HepG2 (cell line): ENCODE measurements at regions not wholly inside any gene's neighbourhood (a gene's known extent, or its start where the extent isn't known, plus 50 kb on each side); places are given as distances from the start of the nearest gene placed in this dataset.
A peak's percentile ranks its signal among the peaks of the same experiment; 100 is the strongest.

Source experiments
- ATAC-seq: fragments of 200-7000 bp; cut with Tn5 transposase; 3 replicates; pipeline ENCODE4 v1.9.1; 2020; ENCODE audit warnings: mild to moderate bottlenecking, moderate library complexity
- BruUV-seq: library from RNA; stranded (reverse); fragments of 400-500 nt; replicated peaks from 2 replicates; lab custom pipeline; 2021; lab: Mats Ljungman, UMichigan
- CTCF ChIA-PET: fragments of 300-600 bp; formaldehyde crosslinking; extraction: SDS; loops from one replicate; lab custom pipeline; 2021; ENCODE audit warnings: low total read pairs, inconsistent platforms, low intra/inter-chr PET ratio; lab: Yijun Ruan, JAX
- POLR2A ChIA-PET: fragments of 350-600 bp; sonication (Branson Sonifier 250); formaldehyde crosslinking; loops from one replicate; lab custom pipeline; 2020; ENCODE audit warnings: antibody characterized with exemption, inconsistent platforms; lab: Yijun Ruan, JAX
- DNase-seq: peaks from one replicate; pipeline ENCODE4 v3.0.0-alpha.2; 2015; ENCODE audit warnings: low spot score
- FAIRE-seq: peaks from 3 replicates; lab custom pipeline; 2011; peaks lifted over from hg19 to GRCh38; lab: Jason Lieb, UNC
- H2AFZ ChIP-seq: one replicate; pipeline ENCODE4 v1.6.1; 2011; ENCODE audit warnings: low read length, inconsistent platforms
- H3K27ac ChIP-seq: fragments of 300-600 bp; 3 replicates; pipeline ENCODE4 v1.8.0; 2011; ENCODE audit warnings: mixed run types, mild to moderate bottlenecking, mixed read lengths, low read length, inconsistent platforms; ENCODE audit not compliant: insufficient read depth; ENCODE audit errors: extremely low read length
- H3K27me3 ChIP-seq, 2 experiments: fragments of 200-600 bp in 1 of 2; 2 replicates in 1 of 2; 3 replicates in 1 of 2; pipeline versions ENCODE4 v1.6.0 to v1.8.0; 2011; ENCODE audit warnings: low read length in 2 of 2, mild to moderate bottlenecking in 2 of 2, moderate library complexity in 2 of 2, inconsistent platforms in 1 of 2; ENCODE audit not compliant: insufficient read depth in 2 of 2, control insufficient read depth in 1 of 2
- H3K36me3 ChIP-seq, 2 experiments: fragments of 200-600 bp in 1 of 2; replicated peaks in 1 of 2; 2 replicates in 1 of 2; 3 replicates in 1 of 2; pipeline versions ENCODE4 v1.5.1 to v1.8.0; 2011; ENCODE audit warnings: low read length in 2 of 2, inconsistent platforms in 1 of 2; ENCODE audit not compliant: insufficient read depth in 2 of 2, control insufficient read depth in 1 of 2
- H3K4me1 ChIP-seq: 2 replicates; pipeline ENCODE4 v1.5.1; 2012; ENCODE audit warnings: low read length, inconsistent platforms; ENCODE audit not compliant: insufficient read depth
- H3K4me2 ChIP-seq: 2 replicates; pipeline ENCODE4 v1.6.0; 2011; ENCODE audit warnings: low read depth, low read length, inconsistent platforms
- H3K4me3 ChIP-seq, 3 experiments: fragments of 200-600 bp in 1 of 3; sonication (generic), shearing (Covaris generic) in 1 of 3; replicated peaks in 1 of 3; 2 replicates each; pipeline ENCODE4 v1.5.1; 2011 to 2016; ENCODE audit warnings: low read length in 3 of 3, inconsistent platforms in 2 of 3, low read depth in 2 of 3, mild to moderate bottlenecking in 2 of 3, control low read depth in 1 of 3, mixed read lengths in 1 of 3; ENCODE audit not compliant: insufficient read depth in 1 of 3
- H3K79me2 ChIP-seq: one replicate; pipeline ENCODE4 v1.6.1; 2011; ENCODE audit warnings: low read length, inconsistent platforms; ENCODE audit not compliant: insufficient read depth
- H3K9ac ChIP-seq: 2 replicates; pipeline ENCODE4 v1.6.0; 2011; ENCODE audit warnings: mild to moderate bottlenecking, low read depth, low read length, inconsistent platforms; ENCODE audit not compliant: insufficient read depth
- H3K9me3 ChIP-seq: 2 replicates; pipeline ENCODE4 v1.5.1; 2012; ENCODE audit warnings: mild to moderate bottlenecking, low read length
- H4K20me1 ChIP-seq: 2 replicates; pipeline ENCODE4 v1.6.0; 2011; ENCODE audit warnings: inconsistent platforms, mild to moderate bottlenecking, low read length, moderate library complexity; ENCODE audit not compliant: insufficient read depth
- CBX5 ChIP-seq: sonication (generic); formaldehyde crosslinking; IDR thresholded peaks from 2 replicates; pipeline ENCODE4 v1.4.0; 2020; ENCODE audit warnings: missing genetic modification reagents, borderline replicate concordance
- DMAP1 ChIP-seq: IDR thresholded peaks from 2 replicates; pipeline ENCODE4 v1.6.1; 2016
- EED ChIP-seq: sonication (generic); formaldehyde crosslinking; IDR thresholded peaks from 2 replicates; pipeline ENCODE4 v1.5.0; 2020; ENCODE audit warnings: mild to moderate bottlenecking, missing genetic modification reagents
- FOXJ3 ChIP-seq: sonication (generic); formaldehyde crosslinking; IDR thresholded peaks from 2 replicates; pipeline ENCODE4 v1.4.0; 2020; ENCODE audit warnings: missing genetic modification reagents, mild to moderate bottlenecking, borderline replicate concordance
- KDM2A ChIP-seq: sonication (generic); formaldehyde crosslinking; IDR thresholded peaks from 2 replicates; pipeline ENCODE4 v1.4.0; 2020; ENCODE audit warnings: low read depth, missing genetic modification reagents, borderline replicate concordance
- KLF16 ChIP-seq, 2 experiments: sonication (generic) in 1 of 2; formaldehyde crosslinking in 1 of 2; IDR thresholded peaks; 2 replicates each; pipeline versions ENCODE4 v1.6.1 to v1.8.0; 2016 to 2023; ENCODE audit warnings: missing genetic modification reagents in 2 of 2, missing compliant biosample characterization in 1 of 2
- PCBP1 ChIP-seq: fragments of 200-400 bp; formaldehyde crosslinking; IDR thresholded peaks from 2 replicates; pipeline ENCODE4 v1.6.1; 2017; ENCODE audit warnings: mild to moderate bottlenecking, low read depth, low read length, borderline replicate concordance
- THAP11 ChIP-seq: IDR thresholded peaks from 2 replicates; pipeline ENCODE4 v1.6.1; 2016; ENCODE audit warnings: missing biosample characterization, missing genetic modification reagents
- ZNF34 ChIP-seq: sonication (generic); formaldehyde crosslinking; IDR thresholded peaks from 2 replicates; pipeline ENCODE4 v1.4.0; 2020; ENCODE audit warnings: mild to moderate bottlenecking, missing genetic modification reagents, borderline replicate concordance
- ZNF598 ChIP-seq: sonication (generic); formaldehyde crosslinking; IDR thresholded peaks from 2 replicates; pipeline ENCODE4 v1.5.1; 2020; ENCODE audit warnings: mild to moderate bottlenecking, missing genetic modification reagents, borderline replicate concordance
- ZNF720 ChIP-seq: sonication (generic); formaldehyde crosslinking; IDR thresholded peaks from 2 replicates; pipeline ENCODE4 v1.4.0; 2020; ENCODE audit warnings: missing genetic modification reagents
- ZNF879 ChIP-seq: sonication (generic); formaldehyde crosslinking; IDR thresholded peaks from 2 replicates; pipeline ENCODE4 v1.8.1; 2023; ENCODE audit warnings: missing genetic modification reagents
- ZSCAN29 ChIP-seq: sonication (generic); formaldehyde crosslinking; conservative IDR thresholded peaks from 2 replicates; pipeline ENCODE4 v1.4.0; 2020; ENCODE audit warnings: mild to moderate bottlenecking, missing genetic modification reagents
- WGBS: methylation state at CpG from one replicate; pipeline ENCODE4 v1.1.6; 2017; ENCODE audit warnings: low lambda C conversion rate; 5-methylcytosine and 5-hydroxymethylcytosine counted together
- in situ Hi-C: cut with HindIII; loops from 2 replicates; pipeline ENCODE4 v1.10.0; 2017; ENCODE audit warnings: low pct_unique_long_range_greater_than_20kb; ENCODE audit not compliant: extremely low pct_ligation_motif_present
- intact Hi-C: fragments of 100-400 bp; cut with micrococcal nuclease; formaldehyde crosslinking; loops from one replicate; pipeline ENCODE4 v1.10.0; 2022; ENCODE audit not compliant: unreplicated experiment
- TF ChIP-seq, protein P1 (sequence below): sonication (generic); formaldehyde crosslinking; IDR thresholded peaks from 2 replicates; pipeline ENCODE4 v1.4.0; 2020; ENCODE audit warnings: missing genetic modification reagents, borderline replicate concordance
- TF ChIP-seq, protein P2 (sequence below): sonication (generic); formaldehyde crosslinking; IDR thresholded peaks from 2 replicates; pipeline ENCODE4 v1.8.0; 2022; ENCODE audit warnings: missing genetic modification reagents, mild to moderate bottlenecking, moderate library complexity, borderline replicate concordance

DNA sequence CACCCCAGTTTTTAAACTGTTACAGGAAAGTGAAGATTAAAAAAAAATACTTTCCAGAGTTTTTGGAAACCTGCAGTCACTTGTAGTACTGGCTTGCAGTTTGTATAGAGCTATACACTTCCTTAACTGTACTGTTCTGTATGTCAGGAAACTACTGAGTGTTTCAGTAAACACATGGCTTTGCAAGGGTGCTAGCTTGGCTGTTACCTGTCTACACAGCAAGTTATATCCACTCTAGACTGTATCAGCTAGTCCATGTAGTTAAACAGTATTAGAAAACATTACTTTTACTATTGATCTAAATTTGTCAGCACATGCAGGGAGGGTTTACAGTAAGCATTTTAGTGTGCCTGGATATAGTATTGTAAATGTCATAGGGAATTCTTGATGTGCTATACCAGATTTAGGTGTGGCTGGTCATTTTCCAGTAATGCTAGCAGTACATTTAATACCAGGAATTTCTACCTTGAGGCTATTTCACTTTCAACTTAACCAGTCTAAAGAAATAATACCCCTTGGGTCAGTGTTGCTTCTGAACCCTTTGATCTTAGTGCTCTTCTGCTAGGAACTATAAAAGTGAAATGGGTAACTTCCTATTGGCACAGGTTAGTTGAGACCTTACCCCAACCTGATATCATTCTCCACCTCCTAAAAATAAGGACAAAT, 192.3 kb upstream of the ANKRD50 start:
- no peaks in the 10 kb centered on the region for H3K9me3 ChIP-seq
- H2AFZ ChIP-seq, result no peak overlapping the region
- in situ Hi-C loops (no loop called here), intact Hi-C loops (no loop called here)
- no peak overlapping the region for H3K4me2 ChIP-seq
- no peak overlapping the region for H3K4me3 ChIP-seq
- ATAC-seq (no peak), FAIRE-seq (no peak), DNase-seq (no peak)
- H3K27ac ChIP-seq, result no peak overlapping the region
- H3K9ac ChIP-seq, result no peak overlapping the region
- H3K36me3 ChIP-seq, result no peaks in the 10 kb centered on the region
- no TSS peak for BruUV-seq
- ChIA-PET POLR2A (no interaction called here), CTCF (no interaction called here)
- no peaks in the 10 kb centered on the region for H4K20me1 ChIP-seq
- H3K27me3 ChIP-seq, result no peaks in the 10 kb centered on the region
- no peaks in the 10 kb centered on the region for H3K79me2 ChIP-seq
- H3K4me1 ChIP-seq, result no peaks in the 10 kb centered on the region
- TF ChIP-seq, protein P1, sequence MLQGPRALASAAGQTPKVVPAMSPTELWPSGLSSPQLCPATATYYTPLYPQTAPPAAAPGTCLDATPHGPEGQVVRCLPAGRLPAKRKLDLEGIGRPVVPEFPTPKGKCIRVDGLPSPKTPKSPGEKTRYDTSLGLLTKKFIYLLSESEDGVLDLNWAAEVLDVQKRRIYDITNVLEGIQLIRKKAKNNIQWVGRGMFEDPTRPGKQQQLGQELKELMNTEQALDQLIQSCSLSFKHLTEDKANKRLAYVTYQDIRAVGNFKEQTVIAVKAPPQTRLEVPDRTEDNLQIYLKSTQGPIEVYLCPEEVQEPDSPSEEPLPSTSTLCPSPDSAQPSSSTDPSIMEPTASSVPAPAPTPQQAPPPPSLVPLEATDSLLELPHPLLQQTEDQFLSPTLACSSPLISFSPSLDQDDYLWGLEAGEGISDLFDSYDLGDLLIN (CRISPR knock-in tag), result no peak

DNA sequence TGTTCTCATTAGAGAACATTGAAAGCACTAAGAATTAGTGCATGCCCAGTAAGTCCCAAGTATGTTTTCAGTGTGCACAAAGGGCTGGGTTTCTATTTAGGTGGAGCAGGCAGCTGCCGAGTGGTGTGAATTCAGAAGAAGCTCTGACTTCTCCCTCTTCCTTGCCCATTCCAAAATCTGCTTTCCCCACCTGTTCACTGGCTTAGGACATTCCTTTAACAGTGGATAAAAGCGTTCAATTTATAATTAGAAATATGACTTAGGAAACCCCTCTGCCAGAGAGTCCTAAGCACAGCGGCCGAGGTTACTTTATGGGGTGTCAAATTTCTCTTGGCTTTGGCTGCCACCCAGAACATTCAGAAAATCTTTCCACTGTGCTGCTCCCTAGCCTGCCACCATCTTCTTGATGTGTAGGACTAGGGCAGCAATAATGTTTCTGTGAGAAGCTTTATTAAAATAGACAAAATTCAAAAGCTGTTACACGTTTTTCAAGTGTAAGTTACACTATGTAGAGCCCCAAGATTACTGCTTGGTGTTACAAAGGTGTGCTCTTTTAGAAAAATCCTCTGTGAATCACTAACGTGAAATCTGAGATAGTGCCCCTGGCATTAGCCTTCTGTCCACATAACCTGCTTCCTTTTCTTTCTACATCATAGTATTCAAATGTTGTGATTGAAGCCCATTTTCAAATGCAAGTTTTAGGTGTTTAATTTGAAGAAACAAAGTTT, 191.6 kb upstream of the ANKRD50 start:
- WGBS, result 2% methylated on average over 6 of the region's 6 CpGs
- no peaks in the 10 kb centered on the region for H3K9me3 ChIP-seq
- no peak for DNase-seq
- no TSS peak for BruUV-seq
- no peak for FAIRE-seq
- H4K20me1 ChIP-seq, result no peaks in the 10 kb centered on the region
- no peak overlapping the region for H3K4me2 ChIP-seq
- no peaks in the 10 kb centered on the region for H3K27me3 ChIP-seq
- ATAC-seq, result peak; percentile 37; the same call in 1 of the 3 replicates
- H3K79me2 ChIP-seq, result no peaks in the 10 kb centered on the region
- H3K4me3 ChIP-seq, result no peak overlapping the region
- POLR2A ChIA-PET, result no interaction called here
- CTCF ChIA-PET, result no interaction called here
- in situ Hi-C loops, result no loop called here
- H3K27ac ChIP-seq, result no peak overlapping the region
- H3K4me1 ChIP-seq, result no peaks in the 10 kb centered on the region
- H2AFZ ChIP-seq, result no peak overlapping the region
- intact Hi-C loops, result no loop called here
- H3K9ac ChIP-seq, result no peak overlapping the region
- H3K36me3 ChIP-seq, result no peaks in the 10 kb centered on the region
- no peak for TF ChIP-seq ZSCAN29 (CRISPR knock-in tag)
- TF ChIP-seq KLF16 (CRISPR knock-in tag; IDR thresholded peaks at IDR 0.05), result no peak
- TF ChIP-seq CBX5 (CRISPR knock-in tag), result no peak
- TF ChIP-seq FOXJ3 (CRISPR knock-in tag), result no peak
- TF ChIP-seq THAP11 (CRISPR knock-in tag), result no peak
- TF ChIP-seq ZNF598 (CRISPR knock-in tag), result no peak
- TF ChIP-seq ZNF34 (CRISPR knock-in tag), result no peak
- TF ChIP-seq ZNF879 (CRISPR knock-in tag), result no peak
- no peak for TF ChIP-seq ZNF720 (CRISPR knock-in tag)
- TF ChIP-seq KDM2A (CRISPR knock-in tag), result no peak
- TF ChIP-seq, protein P2, sequence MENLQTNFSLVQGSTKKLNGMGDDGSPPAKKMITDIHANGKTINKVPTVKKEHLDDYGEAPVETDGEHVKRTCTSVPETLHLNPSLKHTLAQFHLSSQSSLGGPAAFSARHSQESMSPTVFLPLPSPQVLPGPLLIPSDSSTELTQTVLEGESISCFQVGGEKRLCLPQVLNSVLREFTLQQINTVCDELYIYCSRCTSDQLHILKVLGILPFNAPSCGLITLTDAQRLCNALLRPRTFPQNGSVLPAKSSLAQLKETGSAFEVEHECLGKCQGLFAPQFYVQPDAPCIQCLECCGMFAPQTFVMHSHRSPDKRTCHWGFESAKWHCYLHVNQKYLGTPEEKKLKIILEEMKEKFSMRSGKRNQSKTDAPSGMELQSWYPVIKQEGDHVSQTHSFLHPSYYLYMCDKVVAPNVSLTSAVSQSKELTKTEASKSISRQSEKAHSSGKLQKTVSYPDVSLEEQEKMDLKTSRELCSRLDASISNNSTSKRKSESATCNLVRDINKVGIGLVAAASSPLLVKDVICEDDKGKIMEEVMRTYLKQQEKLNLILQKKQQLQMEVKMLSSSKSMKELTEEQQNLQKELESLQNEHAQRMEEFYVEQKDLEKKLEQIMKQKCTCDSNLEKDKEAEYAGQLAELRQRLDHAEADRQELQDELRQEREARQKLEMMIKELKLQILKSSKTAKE (CRISPR knock-in tag), result no peak
- TF ChIP-seq DMAP1, result no peak
- no peak for TF ChIP-seq PCBP1
- TF ChIP-seq EED (CRISPR knock-in tag), result no peak
